Mucosa of gallbladder (tissue), 1 donor: ENCODE measurements at regions not wholly inside any gene's neighbourhood (a gene's known extent, or its start where the extent isn't known, plus 50 kb on each side); places are given as distances from the start of the nearest gene placed in this dataset.
A peak's percentile ranks its signal among the peaks of the same experiment; 100 is the strongest.
"Not testable (repeated sequence)": the region's sequence is repeated elsewhere in the genome, so short reads cannot be mapped to it uniquely, and the experiment has no call there.

ENCODE experiments used
- DNase-seq: peaks from one replicate; pipeline ENCODE4 v3.0.0-alpha.2; 2020; ENCODE audit warnings: low spot score
- donor health status: DM: no; HTN: no; CAD: no.

DNA sequence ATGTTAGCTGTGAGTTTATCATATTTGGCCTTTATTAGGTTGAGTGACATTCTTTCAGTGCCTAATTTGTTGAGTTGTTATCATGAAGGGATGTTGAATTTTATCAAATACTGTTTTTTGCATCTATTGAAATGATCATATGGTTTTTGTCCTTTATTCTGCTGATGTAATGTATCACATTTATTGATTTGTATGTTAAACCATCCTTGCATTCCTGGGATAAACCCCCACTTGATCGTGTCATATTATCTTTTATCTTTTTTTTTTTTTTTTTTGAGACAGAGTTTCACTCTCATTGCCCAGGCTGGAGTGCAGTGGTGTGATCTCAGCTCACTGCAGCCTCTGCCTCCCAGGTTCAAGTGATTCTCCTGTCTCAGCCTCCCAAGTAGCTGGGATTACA lies 51.9 kb upstream of the MFGE8 start:
- DNase-seq = not testable (repeated sequence)

DNA sequence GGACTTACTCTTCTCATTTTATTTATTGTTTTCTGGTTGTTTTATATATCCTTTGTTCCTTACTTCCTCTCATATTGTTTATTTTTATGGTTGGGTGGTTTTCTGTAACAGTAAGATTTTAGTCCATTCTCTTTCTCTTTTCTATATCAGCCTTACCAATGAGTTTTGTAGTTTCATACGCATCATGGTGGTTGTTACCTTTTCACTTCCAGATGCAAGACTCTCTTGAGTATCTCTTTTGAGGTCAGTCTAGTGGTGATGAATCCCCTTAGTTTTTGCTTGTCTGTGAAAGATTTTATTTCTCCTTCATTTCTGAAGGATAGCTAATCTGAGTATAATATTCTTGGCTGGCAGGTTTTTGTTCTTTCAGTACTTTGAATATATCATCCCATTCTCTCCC lies 57.1 kb upstream of the MFGE8 start:
- DNase-seq = no peak

DNA sequence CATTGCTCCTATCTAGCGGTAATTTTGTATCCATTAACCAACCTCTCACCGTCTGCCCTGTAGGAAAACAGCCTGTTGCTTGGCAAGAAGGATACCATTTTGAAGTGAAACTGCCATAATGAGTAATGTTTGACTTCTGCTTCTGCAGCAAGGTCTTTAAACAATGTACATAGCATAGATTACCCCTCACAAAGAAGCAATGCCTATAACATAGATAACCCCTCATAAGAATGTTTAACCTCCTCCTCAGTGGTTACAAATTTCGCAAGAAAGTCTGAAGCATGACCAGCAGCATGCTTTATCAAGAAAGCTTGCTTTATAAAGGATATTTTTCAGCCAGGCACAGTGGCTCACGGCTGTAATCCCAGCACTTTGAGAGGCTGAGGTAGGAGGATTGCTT lies 61.2 kb upstream of the MFGE8 start:
- no peak for DNase-seq

DNA sequence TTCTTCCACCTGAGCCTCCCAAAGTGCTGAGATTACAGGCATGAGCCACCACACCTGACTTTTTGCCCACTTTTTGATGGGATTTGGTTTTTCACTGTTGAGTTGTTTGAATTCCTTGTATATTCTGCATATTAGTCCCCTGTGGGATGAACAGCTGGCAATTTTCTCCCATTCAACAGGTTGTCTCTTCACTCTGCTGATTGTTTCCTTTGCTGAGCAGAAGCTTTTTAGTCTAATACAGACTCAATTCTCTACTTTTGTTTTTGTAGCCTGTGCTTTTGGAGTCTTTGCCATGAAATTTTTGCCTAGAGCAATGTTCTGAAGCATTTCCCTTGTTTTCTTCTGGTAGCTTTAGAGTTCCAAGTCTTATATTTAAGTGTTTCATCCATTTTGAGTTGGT lies 62.7 kb upstream of the MFGE8 start:
- no peak for DNase-seq

DNA sequence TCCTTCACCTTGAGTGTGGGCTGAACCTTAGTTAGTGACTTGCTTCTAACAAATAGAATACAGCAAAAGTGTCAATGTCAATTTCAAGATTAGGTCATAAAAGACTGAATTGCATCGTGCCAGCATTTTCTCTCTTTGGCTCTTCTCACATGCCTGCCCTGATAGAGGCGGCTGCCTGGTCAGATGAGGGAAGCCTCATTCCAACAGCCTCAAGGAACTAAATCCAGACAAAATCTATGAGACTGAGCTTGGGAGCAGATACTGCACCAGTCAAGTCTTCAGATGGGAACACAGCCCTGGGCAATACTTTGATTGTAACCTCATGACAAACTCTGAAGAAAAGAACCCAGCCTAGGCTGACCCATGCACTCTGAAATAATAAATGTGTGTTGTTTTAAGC lies 63.5 kb upstream of the MFGE8 start:
- DNase-seq = no peak

DNA sequence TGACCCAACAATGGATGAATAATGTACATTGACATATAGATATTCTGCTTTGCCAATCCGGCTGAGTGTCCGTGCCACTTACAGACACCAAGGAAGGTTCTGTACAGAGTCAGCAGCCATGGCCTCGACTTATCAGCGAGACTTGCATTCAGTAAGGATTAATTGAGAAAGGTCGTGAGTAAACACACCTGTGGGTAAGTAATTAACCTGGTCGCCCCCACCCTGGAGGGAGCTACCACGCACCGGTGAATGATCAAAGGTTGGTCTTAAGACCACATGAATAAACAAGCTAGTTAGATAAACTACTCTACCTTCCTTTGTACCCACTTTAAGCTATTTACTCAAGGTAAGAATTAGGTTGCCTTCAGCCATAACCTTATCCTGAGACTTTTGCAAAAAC lies 66.5 kb upstream of the MFGE8 start:
- DNase-seq = no peak

DNA sequence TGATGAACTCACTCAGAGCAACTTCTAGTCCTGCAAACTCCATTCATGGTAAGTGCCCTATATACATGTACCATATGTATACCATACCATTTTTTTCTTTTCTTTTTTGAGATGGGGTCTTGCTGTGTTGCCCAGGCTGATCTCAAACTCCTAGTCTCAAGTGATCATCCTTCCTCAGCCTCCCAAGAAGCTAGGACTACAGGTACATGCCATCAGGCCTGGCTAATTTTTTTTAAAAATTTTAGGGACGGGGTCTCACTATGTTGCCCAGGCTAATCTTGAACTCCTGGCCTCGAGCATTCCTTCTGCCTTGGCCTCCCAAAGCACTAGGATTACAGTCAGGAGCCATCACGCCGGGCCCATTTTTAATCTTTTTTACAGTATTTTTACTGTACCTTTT lies 67.3 kb upstream of the MFGE8 start:
- DNase-seq = no peak

DNA sequence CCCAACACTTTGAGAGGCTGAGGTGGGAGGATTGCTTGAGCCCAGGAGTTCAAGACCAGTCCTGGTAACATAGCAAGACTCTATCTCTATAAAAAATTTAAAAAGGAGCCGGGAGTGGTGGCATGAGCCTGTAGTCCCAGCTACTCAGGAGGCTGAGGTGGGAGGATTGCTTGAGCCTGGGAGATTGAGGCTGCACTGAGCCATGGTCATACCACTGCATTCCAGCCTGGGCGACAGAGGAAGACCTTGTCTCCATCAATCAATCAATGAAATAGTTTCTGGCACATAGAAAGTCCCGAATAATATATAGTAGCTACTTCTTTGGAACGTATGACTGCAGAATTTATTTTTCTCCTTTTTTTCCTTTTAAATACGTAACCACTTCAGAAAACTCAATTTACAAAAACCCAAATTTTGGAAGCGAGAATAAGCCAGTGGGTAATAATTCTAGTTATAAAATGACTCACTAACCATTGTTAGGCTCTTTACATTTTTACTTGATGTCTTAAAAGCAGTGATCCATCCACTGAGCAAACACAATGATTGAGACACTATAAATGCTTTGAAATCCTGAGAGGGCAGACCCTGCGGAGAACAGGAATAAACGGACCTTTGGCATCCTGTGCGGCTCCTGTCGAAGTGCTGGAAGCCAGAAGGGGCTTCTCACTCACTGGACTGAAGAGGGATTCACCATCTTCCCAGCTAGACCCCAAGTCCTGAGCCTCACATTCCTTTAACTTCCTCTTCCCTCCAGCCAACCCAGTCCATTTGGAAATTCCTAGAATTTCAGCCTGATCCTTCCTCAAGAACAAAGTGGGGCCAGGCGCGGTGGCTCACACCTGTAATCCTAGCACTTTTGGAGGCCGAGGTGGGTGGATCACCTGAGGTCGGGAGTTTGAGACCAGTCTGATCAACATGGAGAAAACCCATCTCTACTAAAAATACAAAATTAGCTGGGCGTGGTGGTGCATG lies 68.4 kb upstream of the MFGE8 start:
- no peak for DNase-seq

DNA sequence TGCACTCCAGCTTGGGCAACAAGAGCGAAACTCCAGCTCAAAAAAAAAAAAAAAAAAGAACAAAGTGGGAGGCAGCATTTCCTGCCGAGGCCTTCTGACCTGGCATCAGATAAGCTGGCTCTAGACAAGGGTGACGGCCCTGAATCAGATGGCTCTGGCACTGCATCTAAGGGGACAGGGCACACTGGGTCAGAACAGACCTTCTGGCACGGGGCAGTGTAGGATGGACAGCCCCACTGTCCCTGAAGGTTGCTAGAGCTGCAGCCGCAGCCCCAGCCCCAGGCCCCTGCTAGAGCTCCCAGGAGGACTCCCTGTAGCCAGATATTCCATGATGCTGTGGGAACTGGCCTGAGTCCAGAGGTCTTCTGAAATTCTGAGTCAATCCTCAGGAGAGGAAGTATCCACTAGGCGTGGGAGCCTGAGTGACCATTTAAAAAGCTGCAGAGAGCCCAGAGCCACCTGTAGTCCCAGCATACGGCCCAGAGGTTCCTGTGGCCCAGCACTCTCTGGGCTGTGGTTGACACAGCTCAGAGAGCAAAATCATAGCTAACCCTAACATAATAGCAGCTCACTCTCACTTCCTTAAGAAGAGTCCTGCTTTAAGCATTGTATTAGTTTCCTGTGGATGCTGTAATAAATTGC lies 69.2 kb upstream of the MFGE8 start:
- DNase-seq = peak; percentile 11

DNA sequence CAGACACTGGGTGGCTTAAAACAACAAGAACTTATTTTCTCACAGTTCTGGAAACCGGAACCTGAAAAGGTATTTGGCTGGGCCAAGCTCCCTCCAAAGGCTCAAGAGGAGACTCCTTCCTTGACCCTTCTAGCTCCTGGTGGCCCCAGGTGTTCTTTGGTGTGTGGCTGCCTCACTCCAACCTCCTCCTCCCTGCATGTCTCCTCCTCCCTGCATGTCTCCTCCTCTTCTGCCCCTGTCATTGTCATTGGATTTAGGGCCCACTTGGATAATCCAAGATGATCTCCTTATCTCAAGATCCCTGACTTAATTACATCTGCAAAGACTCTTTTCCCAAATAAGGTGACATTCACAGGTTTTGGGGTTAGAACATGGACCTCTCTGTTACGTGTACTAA lies 69.8 kb upstream of the MFGE8 start:
- no peak for DNase-seq

DNA sequence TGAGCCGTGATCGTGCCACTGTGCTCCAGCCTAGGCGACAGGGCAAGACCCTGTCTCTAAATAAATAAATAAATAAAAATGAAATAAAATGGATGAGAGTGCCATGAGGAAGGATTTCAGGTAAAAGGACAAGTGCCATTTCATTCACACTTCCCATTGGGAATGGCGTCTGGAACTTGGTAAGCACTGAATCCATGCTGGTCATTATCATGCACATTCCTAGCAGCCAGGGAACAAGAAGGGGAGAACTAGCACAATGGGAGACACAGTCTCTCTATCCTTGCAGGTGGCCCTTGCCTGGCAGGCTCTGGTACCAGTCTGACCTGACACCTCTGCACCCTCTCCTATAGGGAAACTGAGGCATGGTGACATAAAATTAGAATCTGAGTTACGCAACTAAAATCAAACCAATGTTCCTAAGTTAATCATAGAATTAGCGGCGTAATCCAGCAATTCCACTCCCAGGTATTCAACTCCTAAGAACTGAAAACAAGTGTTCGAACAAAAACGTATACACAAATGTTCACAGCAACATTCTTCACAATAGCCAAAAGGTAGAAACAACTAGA lies 70.8 kb upstream of the MFGE8 start:
- DNase-seq = no peak

DNA sequence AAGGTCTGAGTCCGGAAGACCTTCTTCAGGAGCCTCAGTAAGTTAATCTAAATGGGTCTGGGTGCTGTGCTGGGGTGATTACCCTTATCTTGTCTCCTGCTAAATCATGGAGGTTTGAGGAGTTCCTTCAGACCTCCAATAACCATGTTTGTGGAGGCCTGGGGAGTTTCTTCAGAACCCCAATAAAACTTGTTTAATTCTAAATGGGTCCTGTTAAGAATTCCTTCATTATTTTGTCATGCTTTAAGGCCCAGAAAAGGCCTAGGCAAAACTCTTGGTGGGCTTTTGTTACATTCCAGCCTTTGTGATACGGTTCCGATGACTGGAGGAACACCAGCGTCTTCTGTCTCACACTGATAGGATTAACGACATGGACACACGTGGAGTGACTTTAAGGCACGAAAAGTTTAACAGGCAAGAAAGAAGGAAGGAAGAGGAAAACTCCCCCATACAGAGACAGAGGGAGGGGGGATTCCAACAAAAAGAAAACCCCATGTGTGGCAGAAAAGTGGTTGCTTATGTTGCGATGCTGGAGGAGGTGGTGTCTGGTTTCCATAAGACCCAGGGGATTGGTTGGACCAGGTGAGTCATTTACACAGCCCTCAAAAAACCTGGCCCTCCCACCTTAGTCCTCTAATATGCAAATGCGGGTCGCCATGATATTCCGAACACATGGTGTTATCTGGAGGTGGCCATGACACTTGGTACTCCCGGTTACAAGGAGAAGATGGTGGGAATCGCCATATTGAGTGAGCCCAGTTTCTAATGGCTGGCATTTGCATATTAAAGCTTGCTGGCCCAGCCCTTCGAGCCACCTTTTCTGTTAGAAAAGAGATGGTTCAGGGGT lies 72.6 kb upstream of the MFGE8 start:
- DNase-seq = no peak

DNA sequence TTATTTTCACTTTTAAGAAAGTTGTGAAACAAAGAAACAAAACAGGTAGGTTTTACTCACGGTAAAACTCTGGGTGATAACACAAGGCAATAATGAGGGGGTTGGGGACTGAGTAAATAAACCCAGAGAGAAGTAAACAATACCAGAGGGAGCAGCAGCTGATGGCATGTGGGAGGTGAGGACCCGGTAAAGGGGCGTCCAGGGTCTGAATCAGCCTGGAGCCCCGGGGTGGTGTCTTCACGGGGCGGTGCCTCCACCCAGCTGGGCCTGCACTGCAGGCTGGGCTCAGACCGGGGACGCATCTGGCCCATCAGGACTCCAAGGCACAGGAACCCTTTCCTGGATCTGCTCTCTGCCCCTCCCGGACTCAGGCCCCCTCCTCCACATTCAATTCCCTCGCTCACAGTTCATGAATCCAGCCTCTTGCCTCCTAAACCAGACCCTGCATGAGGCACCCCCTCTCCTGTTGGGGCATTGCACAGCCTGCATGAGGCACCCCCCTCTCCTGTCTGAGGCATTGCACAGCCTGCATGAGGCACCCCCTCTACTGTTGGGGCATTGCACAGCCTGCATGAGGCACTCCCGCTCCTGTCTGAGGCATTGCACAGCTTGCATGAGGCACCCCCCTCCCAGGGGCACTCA lies 73.9 kb upstream of the MFGE8 start:
- DNase-seq = no peak

DNA sequence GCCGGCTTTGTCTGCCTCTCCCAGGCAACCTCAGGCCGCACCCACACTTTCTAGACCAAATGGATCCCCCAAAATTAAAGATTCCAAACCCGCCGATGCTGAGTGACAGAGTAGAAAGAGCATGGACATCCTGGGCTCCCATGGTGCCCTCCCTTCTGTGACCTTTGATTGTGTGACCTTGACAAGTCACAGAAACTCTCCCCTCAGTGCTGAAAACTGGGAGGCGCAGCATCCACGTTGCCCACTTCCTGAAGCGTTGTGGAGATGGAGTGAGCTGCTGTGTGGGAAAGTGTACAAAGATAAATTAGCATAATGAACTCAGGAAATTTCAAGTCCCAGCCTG lies 74.4 kb upstream of the MFGE8 start:
- no peak for DNase-seq

DNA sequence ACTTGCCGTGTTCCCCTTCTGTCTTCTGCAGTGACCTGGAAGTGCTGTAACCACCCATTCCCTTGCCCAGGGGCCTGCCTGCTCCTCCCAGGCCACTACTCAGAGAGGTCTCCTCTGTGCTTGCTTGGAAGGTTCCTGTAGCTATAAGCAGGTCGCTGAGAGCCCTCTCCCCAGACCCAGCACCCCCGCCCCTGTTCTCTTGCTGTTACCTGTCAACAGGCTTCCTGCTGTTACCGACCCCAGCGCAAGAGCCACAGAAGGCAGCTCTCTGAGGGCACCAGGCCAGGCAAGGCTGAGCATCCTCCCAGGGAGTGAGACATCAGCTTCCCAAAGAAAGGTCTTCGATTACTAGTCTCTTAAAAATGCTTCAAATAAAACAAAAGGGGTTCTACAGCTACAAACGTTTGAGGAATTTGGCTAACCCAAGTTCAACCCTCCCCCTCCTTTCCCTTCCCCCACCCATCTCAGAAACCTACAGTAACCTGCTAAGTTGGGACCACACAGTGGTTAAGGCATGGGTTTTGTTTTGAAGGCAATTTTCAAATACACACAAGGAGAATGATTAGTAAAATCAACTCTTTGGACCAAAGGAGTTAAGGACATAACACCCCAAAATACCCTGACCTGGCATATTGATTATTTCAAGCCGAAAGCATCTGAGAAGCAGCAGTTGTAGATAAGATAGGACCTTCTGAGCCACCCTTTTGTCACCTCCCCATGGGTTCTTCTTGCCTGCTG lies 74.9 kb upstream of the MFGE8 start:
- no peak for DNase-seq

DNA sequence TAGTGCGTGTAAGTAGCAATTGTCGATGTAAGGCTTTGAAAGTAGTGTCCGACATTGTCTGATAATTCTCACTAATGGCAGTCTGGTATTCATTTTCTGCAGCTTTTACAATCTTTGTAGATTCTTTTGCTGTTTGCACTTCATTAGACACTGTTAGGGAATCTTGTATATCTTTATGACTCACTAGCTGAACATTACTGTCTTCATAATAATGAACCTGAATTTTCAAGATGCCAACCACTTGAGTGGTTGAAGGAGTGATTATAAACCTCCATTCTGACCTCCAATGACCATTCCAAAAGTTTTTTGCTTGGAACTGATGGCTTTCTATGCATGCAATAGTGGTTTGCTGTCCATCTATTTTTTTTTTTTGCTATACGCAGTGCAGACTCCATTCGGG lies 76.4 kb upstream of the MFGE8 start:
- DNase-seq = no peak

DNA sequence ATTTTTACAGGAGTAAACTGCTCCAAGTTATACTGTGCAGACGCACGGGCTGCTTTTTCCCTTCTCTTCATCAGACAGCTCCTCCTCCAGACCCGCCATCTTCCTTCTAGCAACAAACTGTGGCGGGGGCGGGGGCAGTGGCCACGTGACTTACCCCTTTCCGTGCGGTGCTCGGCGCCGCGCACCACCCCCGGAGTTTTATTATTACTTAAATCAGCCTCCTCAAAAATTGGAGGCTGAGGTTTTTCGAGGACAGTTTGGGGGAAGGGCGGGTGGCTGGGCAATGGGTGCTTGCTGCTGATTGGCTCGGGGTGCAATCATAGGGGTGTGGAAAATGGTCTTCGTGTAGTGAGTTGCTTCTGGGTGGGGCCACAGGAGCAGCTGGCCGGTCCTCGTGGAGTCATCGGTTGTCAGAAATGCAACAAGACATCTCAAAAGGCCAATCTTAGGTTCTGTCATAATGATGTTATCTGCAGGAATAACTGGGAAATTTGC lies 77.1 kb upstream of the MFGE8 start:
- DNase-seq = no peak

DNA sequence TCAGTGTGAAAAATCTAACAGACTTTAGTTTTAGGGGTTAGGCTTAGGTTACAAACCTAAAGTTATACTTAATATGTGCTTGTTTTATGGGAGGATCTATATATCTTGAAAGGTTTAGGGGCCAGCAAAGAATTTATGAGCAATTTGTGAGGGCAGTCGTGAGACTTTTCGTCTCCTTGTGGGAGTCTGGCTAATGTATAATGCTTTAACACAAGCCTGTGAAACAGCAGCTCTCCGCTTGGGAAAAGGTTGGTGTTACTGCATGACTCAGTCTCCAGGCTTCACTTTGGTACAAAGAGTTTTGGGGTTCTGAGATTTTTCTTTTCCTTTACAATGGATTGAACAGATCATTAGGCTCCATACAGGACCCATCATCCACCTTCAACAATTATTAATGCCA lies 79.0 kb upstream of the MFGE8 start:
- DNase-seq = no peak

DNA sequence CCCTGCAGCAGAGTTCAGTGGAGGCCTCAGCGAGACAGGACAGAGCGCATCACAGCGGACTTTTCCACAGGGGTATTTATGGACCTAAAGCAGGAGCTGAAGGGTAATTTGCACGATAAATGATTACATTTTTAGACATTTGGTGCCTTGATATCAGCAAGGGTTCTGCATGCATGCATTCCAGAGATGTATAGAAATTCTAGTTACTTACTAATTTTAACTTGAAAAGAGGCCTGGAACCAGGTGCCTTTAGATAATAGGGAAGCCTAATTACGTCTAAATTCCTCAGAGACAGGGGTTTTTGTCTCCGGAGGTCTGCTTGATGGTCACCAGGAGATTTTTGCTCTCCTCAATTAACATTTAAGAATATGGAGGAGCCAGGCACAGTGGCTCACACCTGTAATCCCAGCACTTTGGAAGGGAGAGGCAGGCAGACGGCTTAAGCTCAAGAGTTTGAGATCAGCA lies 79.8 kb upstream of the MFGE8 start:
- DNase-seq = no peak

DNA sequence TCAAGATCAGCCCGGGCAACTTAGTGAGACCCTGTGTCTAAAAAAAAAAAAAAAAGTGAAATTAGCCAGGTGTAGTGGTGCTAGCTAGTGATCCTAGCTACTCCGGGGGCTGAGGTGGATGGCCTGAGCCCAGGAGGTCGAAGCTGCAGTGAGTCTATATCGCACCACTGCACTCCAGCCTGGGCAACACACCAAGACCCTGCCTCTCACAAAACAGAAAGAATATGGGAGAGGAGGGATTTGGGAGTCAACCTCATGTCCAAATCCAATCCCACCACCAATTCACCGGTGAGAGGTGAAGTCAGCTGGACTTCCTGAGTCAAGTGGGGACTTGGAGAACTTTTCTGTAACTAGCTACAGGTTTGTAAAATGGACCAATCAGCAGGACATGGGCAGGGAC lies 80.5 kb upstream of the MFGE8 start:
- DNase-seq = no peak

DNA sequence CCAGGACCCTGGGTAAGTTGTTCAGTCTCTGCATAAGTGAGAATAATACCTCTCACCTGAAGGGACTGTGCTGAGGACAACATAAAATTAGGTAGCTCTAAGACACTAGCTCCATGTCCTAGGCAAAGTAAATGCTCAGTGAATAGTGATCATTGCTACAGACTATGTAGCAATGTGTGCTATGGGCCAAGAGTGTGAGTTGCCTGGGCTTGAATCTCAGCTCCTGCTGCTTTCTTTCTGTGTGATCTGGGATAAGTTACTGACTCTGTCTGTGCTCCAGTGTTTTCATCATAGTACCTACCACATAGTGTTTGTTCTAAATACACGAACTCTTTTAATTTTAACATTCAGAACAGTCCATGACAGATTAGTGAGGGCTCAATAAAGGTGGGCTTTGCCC lies 81.1 kb upstream of the MFGE8 start:
- DNase-seq = no peak
